AG09309 (cell line): ENCODE measurements at regions not wholly inside any gene's neighbourhood (a gene's known extent, or its start where the extent isn't known, plus 50 kb on each side); places are given as distances from the start of the nearest gene placed in this dataset.

Experiments
- DNase-seq: peaks from one replicate; pipeline ENCODE4 v3.0.0-alpha.2; 2010; ENCODE audit warnings: low read depth
- H3K4me3 ChIP-seq: 2 replicates; pipeline ENCODE4 v1.5.1; 2011; ENCODE audit warnings: mild to moderate bottlenecking, low read depth, low read length, moderate library complexity; ENCODE audit not compliant: control insufficient read depth
- TF ChIP-seq, protein P1 (sequence below): IDR thresholded peaks from 2 replicates; pipeline ENCODE4 v1.5.1; 2011; ENCODE audit warnings: mild to moderate bottlenecking, low read depth, low read length, inconsistent platforms; ENCODE audit not compliant: insufficient read depth, control insufficient read depth; ENCODE audit errors: missing control alignments

DNA sequence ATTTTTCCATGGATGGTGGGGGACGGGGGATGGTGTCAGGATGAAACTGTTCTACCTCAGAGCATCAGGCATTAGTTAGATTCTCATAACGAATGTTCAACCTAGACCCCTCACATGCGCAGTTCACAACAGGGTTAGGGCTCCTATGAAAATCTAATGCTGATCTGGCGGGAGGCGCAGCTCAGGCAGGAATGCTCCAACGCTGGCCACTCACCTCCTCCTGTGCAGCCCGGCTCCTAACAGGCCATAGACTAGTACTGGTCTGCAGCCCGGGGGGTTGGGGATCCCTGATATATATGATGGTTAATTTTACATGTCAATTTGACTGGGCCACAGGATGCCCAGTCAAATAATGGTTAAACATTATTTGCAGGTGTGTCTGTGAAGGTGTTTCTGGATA is 199.0 kb upstream of the NR4A3 start:
- DNase-seq: no peak
- TF ChIP-seq, protein P1, sequence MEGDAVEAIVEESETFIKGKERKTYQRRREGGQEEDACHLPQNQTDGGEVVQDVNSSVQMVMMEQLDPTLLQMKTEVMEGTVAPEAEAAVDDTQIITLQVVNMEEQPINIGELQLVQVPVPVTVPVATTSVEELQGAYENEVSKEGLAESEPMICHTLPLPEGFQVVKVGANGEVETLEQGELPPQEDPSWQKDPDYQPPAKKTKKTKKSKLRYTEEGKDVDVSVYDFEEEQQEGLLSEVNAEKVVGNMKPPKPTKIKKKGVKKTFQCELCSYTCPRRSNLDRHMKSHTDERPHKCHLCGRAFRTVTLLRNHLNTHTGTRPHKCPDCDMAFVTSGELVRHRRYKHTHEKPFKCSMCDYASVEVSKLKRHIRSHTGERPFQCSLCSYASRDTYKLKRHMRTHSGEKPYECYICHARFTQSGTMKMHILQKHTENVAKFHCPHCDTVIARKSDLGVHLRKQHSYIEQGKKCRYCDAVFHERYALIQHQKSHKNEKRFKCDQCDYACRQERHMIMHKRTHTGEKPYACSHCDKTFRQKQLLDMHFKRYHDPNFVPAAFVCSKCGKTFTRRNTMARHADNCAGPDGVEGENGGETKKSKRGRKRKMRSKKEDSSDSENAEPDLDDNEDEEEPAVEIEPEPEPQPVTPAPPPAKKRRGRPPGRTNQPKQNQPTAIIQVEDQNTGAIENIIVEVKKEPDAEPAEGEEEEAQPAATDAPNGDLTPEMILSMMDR: no peak
- no peak overlapping the region for H3K4me3 ChIP-seq

DNA sequence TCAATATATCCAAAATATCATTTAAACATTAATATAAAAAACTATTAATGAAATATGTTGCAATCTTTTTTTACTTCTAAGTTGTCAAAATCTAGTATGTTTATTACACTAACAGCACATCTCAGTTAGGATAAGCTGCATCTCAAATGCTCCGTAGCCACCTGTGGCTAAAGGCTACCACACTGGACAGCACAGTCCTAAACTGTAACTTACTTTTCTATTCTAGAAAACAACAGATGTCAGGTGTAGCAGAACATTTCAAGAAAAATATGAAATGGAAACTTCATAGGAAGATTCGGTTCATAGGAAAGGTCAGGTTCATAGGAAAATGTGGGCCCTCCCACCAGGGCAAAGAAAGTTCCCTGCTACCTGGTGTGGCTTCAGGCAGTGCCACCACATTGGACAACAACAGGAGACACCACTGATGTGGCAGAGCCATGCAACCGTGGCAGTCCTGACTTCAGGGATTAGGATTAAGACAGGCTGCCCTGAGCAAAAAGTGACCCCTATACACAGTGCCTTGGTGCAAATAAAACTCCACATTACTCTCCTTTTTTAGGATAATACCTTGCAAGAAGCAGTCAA is 197.8 kb upstream of the NR4A3 start:
- H3K4me3 ChIP-seq: no peak overlapping the region
- TF ChIP-seq, protein P1: no peak
- DNase-seq: no peak

DNA sequence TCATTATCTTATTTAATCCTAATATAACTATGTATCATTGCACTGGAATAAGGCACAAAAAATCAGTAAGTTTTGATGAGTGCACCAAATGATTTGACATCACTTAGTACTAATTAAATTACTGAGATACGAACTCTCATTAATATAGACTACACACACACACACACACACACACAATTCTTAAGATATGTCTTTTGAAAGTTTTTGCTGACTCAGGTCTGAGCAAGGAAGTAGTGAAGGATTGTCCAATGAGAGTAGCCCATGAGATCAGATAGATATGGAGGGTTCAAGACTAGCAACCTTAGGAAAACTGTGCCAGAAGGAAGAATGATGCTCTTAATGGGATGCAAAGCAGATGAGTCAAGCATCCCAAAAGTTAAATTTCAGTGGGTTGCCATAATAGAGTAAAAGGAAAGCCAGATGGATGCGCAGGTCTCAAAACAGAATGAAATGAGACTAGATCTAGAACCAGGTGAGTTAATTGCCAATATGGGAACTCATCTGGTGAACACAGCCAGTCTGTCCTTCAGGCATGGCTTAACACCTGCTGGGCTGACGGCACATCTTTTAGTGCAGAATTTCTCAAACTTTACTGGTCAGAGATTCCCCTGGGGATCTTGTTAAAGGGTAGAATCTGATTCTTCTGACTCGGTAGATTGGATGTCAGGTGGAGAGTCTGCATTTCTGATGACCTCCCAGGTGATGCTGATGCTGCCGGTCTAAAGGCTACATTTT is 197.0 kb upstream of the NR4A3 start:
- H3K4me3 ChIP-seq: no peak overlapping the region
- TF ChIP-seq, protein P1: no peak
- no peak for DNase-seq

DNA sequence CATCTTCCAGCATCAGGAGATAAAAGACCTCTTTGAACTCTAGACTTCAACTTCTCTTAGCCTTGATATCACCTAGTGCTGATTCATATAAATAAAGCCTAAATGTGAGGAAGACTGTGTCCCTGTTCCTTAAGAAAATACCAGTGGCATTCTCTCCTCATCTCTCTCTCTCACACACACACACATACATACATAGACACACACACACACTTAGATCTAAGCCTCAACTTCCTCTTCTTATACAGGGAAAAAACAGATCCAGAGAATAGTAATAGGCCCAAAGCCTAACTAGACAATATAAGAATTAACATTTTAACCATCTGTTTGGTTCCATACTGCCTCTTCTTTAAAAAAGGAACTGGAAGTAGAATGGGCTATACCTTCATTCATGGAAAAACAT is 195.3 kb upstream of the NR4A3 start:
- TF ChIP-seq, protein P1: no peak
- no peak for DNase-seq

DNA sequence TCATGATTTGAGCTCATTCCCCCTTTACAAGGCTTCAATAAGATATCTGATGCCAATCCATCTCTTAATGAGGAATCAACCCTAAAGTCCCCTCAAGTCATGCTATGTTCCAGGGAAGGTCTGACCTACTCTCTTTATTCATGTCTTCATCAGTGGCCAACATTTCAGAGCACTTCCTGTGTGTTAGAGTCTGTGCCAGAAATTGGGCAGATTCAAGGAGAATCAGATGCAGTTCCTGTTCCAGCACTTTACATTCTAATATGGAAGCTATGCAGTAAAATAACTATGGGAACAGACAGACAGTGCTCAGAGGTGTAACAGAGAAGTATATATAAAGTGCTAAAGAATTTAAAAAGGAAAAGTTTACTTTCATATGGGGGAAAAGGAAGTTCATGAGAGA is 193.4 kb upstream of the NR4A3 start:
- no peak overlapping the region for H3K4me3 ChIP-seq
- no peak for DNase-seq
- TF ChIP-seq, protein P1: no peak

More for the DNA sequence above, 195.3 kb upstream of the NR4A3 start:
- no peak overlapping the region for H3K4me3 ChIP-seq

DNA sequence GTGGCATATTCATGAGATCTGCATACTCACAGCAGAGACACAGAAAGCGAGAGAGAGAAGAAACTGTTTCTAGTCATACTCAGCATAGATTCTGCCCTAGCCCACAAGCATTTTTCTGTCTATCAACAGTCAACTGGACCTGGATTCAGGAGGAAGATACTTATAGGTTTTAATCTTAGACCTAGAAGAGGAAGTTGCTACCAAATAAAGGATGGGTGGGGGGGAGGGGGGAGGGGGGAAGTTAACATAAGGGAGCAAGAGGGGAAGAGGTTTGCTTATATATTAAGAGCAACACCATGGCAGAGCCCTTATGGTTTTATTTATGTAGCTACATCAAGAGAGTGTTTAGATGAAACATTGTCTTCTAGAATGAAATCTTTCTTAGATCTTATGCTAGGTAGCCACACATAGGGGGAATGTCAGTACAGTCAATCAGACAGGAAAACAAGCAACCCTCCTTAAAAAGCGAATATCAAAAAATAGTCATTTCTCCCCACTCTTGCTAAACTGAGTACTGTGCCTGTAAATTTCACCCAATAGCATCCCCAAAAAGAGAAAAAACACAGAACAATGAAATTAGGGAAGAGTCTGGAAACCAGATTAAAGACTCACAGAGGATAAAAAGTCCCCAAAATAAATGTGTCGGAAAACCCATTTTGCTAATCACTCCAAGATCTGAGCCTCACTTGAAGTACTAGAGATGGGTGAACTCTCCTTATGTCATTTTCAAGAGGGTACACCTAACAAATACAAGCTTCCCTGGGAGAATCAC is 192.7 kb upstream of the NR4A3 start:
- TF ChIP-seq, protein P1: no peak
- no peak for DNase-seq
- H3K4me3 ChIP-seq: no peak overlapping the region
